ENCODE measurements at regions not wholly inside any gene's neighbourhood (a gene's known extent, or its start where the extent isn't known, plus 50 kb on each side); places are given as distances from the start of the nearest gene placed in this dataset.

GRCh38 chr11:110827276-110827675 lies 115.0 kb upstream of the ARHGAP20 start:
- FAIRE-seq (no peak), DNase-seq (ENCODE audit: insufficient read length, low spot score) (no peak)
- no peak for TF ChIP-seq CTCF (IDR thresholded peaks at IDR 0.05; ENCODE audit: insufficient read depth, missing control alignments)

- TF ChIP-seq CTCF (IDR thresholded peaks at IDR 0.05; ENCODE audit: insufficient read depth, missing control alignments) = no peak
- no peak for FAIRE-seq
- no peak for DNase-seq (ENCODE audit: insufficient read length, low spot score)
Observed at GRCh38 chr11:110824912-110825620, 112.8 kb upstream of the ARHGAP20 start.

GRCh38 chr11:110818032-110818687 lies 105.9 kb upstream of the ARHGAP20 start:
- TF ChIP-seq CTCF (IDR thresholded peaks at IDR 0.05; ENCODE audit: insufficient read depth, missing control alignments) = no peak
- no peak for FAIRE-seq
- DNase-seq (ENCODE audit: insufficient read length, low spot score) = no peak

- DNase-seq (ENCODE audit: insufficient read length, low spot score) (no peak), FAIRE-seq (no peak)
- no peak for TF ChIP-seq CTCF (IDR thresholded peaks at IDR 0.05; ENCODE audit: insufficient read depth, missing control alignments)
Observed at GRCh38 chr11:110812086-110812733, 100.0 kb upstream of the ARHGAP20 start.

- TF ChIP-seq CTCF (IDR thresholded peaks at IDR 0.05; ENCODE audit: insufficient read depth, missing control alignments) = no peak
- no peak for DNase-seq (ENCODE audit: insufficient read length, low spot score)
- FAIRE-seq = no peak
Observed at GRCh38 chr11:110809417-110810199, 97.4 kb upstream of the ARHGAP20 start.

GRCh38 chr11:110808248-110808647 lies 96.0 kb upstream of the ARHGAP20 start:
- TF ChIP-seq CTCF (IDR thresholded peaks at IDR 0.05; ENCODE audit: insufficient read depth, missing control alignments) = no peak
- DNase-seq (ENCODE audit: insufficient read length, low spot score) (no peak), FAIRE-seq (no peak)

Measured in D721Med (cell line).